K562 (cell line): ENCODE measurements at regions not wholly inside any gene's neighbourhood (a gene's known extent, or its start where the extent isn't known, plus 50 kb on each side); places are given as distances from the start of the nearest gene placed in this dataset.

Experiments used
- ATAC-seq: fragments of 200-7000 bp; cut with Tn5 transposase; 3 replicates; pipeline ENCODE4 v1.9.1; 2020; ENCODE audit warnings: moderate library complexity
- BruUV-seq: library from RNA; stranded (reverse); fragments of 400-500 nt; replicated peaks from 2 replicates; lab custom pipeline; 2021; lab: Mats Ljungman, UMichigan
- CTCF ChIA-PET: fragments of 300-600 bp; formaldehyde crosslinking; extraction: SDS; loops from one replicate; lab custom pipeline; 2021; ENCODE audit warnings: low intra/inter-chr PET ratio; lab: Yijun Ruan, JAX
- POLR2A ChIA-PET: fragments of 300-600, 350-650 bp; sonication (Branson Sonifier 250); formaldehyde crosslinking; extraction: SDS; loops from one replicate; lab custom pipeline; 2021; ENCODE audit warnings: antibody characterized with exemption, inconsistent platforms; lab: Yijun Ruan, JAX
- DNase-seq, 4 experiments: peaks; one replicate each; pipeline versions ENCODE4 v3.0.0 to v3.0.0-alpha.2; 2011 to 2018; ENCODE audit warnings: low spot score in 3 of 4, mixed read lengths in 3 of 4; ENCODE audit errors: extremely low read depth in 1 of 4
- FAIRE-seq: peaks from 2 replicates; lab custom pipeline; 2011; peaks lifted over from hg19 to GRCh38; lab: Jason Lieb, UNC
- H2AFZ ChIP-seq: 2 replicates; pipeline ENCODE4 v1.6.0; 2011; ENCODE audit warnings: low read depth, low read length, control low read depth, inconsistent platforms
- H3K27ac ChIP-seq: fragments of 200-600 bp; 3 replicates; pipeline ENCODE4 v1.8.0; 2011; ENCODE audit warnings: low read depth, mild to moderate bottlenecking, control low read depth, inconsistent platforms, low read length, moderate library complexity, mixed read lengths; ENCODE audit errors: extremely low read depth
- H3K27me3 ChIP-seq, 2 experiments: fragments of 300-600 bp in 1 of 2; 2 replicates in 1 of 2; 3 replicates in 1 of 2; pipeline versions ENCODE4 v1.6.0 to v1.8.0; 2011; ENCODE audit warnings: inconsistent platforms in 2 of 2, low read length in 2 of 2, mild to moderate bottlenecking in 1 of 2, mixed read lengths in 1 of 2, moderate library complexity in 1 of 2; ENCODE audit not compliant: control insufficient read depth in 2 of 2, insufficient read depth in 2 of 2
- H3K36me3 ChIP-seq: fragments of 300-600 bp; 3 replicates; pipeline ENCODE4 v1.8.0; 2011; ENCODE audit warnings: mild to moderate bottlenecking, low read length, inconsistent platforms; ENCODE audit not compliant: control insufficient read depth, insufficient read depth
- H3K4me1 ChIP-seq, 2 experiments: fragments of 200-600 bp in 1 of 2; replicated peaks in 1 of 2; 2 replicates in 1 of 2; 3 replicates in 1 of 2; pipeline versions ENCODE4 v1.5.1 to v1.8.0; 2011; ENCODE audit warnings: inconsistent platforms in 2 of 2, low read length in 2 of 2, mild to moderate bottlenecking in 1 of 2, mixed read lengths in 1 of 2, moderate library complexity in 1 of 2; ENCODE audit not compliant: control insufficient read depth in 2 of 2, insufficient read depth in 2 of 2
- H3K4me2 ChIP-seq: 2 replicates; pipeline ENCODE4 v1.6.1; 2011; ENCODE audit warnings: low read length, control low read depth, inconsistent platforms, mixed read lengths; ENCODE audit not compliant: insufficient read depth
- H3K4me3 ChIP-seq: fragments of 200-600 bp; sonication (generic), shearing (Covaris generic); 2 replicates; pipeline ENCODE4 v1.5.1; 2016; ENCODE audit warnings: control low read depth, inconsistent platforms
- H3K79me2 ChIP-seq: fragments of 200-600 bp; 3 replicates; pipeline ENCODE4 v1.8.0; 2011; ENCODE audit warnings: low read length, inconsistent platforms; ENCODE audit not compliant: control insufficient read depth, insufficient read depth
- H3K9ac ChIP-seq, 2 experiments: 2 replicates each; pipeline versions ENCODE4 v1.6.0 to v1.6.1; 2011; ENCODE audit warnings: low read depth in 2 of 2, low read length in 2 of 2, control low read depth in 1 of 2, inconsistent platforms in 1 of 2, mild to moderate bottlenecking in 1 of 2, mixed read lengths in 1 of 2; ENCODE audit not compliant: insufficient read depth in 1 of 2
- H3K9me1 ChIP-seq: one replicate; pipeline ENCODE4 v1.6.0; 2011; ENCODE audit warnings: inconsistent platforms, mild to moderate bottlenecking, low read length, moderate library complexity; ENCODE audit not compliant: control insufficient read depth, insufficient read depth
- H3K9me3 ChIP-seq: replicated peaks from 2 replicates; pipeline ENCODE4 v1.5.1; 2011; ENCODE audit warnings: low read depth, low read length, inconsistent platforms; ENCODE audit not compliant: control insufficient read depth, insufficient read depth
- H4K20me1 ChIP-seq: replicated peaks from 2 replicates; pipeline ENCODE4 v1.6.1; 2011; ENCODE audit warnings: low read length, inconsistent platforms, mixed read lengths; ENCODE audit not compliant: control insufficient read depth, insufficient read depth
- BDP1 ChIP-seq: IDR thresholded peaks from 3 replicates; pipeline ENCODE4 v1.6.1; 2011; ENCODE audit not compliant: insufficient read length, insufficient read depth
- GABPB1 ChIP-seq: sonication (generic); formaldehyde crosslinking; IDR thresholded peaks from 2 replicates; pipeline ENCODE4 v1.8.0; 2022; ENCODE audit warnings: mild to moderate bottlenecking, missing genetic modification reagents
- HDAC8 ChIP-seq: fragments of 450-650 bp; IDR thresholded peaks from 2 replicates; pipeline ENCODE4 v1.6.1; 2016; ENCODE audit warnings: mild to moderate bottlenecking, missing genetic modification characterization, moderate library complexity, missing compliant biosample characterization
- KDM2B ChIP-seq: fragments of 250-450 bp; sonication (Bioruptor Pico); IDR thresholded peaks from 2 replicates; pipeline ENCODE4 v1.8.0; 2021; ENCODE audit warnings: mild to moderate bottlenecking, moderate library complexity
- L3MBTL2 ChIP-seq: fragments of 450-650 bp; IDR thresholded peaks from 2 replicates; pipeline ENCODE4 v1.6.1; 2016; ENCODE audit warnings: mild to moderate bottlenecking, moderate library complexity
- SMARCB1 ChIP-seq: IDR thresholded peaks from 2 replicates; pipeline ENCODE4 v1.6.1; 2011; ENCODE audit warnings: improper control_type of control experiment, low read depth; ENCODE audit not compliant: insufficient read length
- SRSF1 ChIP-seq: fragments of 200-400 bp; formaldehyde crosslinking; IDR thresholded peaks from 2 replicates; pipeline ENCODE4 v1.6.1; 2017; ENCODE audit warnings: mild to moderate bottlenecking, low read depth, low read length, moderate library complexity
- WGBS: fragments of 100-300 bp; shearing (Covaris generic); methylation state at CpG from one replicate; pipeline ENCODE4 v1.1.6; 2016; ENCODE audit warnings: low coverage, mixed read lengths; ENCODE audit not compliant: insufficient coverage; ENCODE audit errors: missing lambda C conversion rate; 5-methylcytosine and 5-hydroxymethylcytosine counted together
- in situ Hi-C: fragments of 300-500 bp; cut with MboI; formaldehyde crosslinking; loops from 4 replicates; pipeline ENCODE4 v1.15.0; 2018; ENCODE audit warnings: inconsistent platforms, mixed read lengths
- intact Hi-C: fragments of 100-400 bp; cut with micrococcal nuclease; formaldehyde crosslinking; loops from 2 replicates; pipeline ENCODE4 v1.14.2; 2022
- TF ChIP-seq, protein P1 (sequence below): fragments of 150-350 bp; conservative IDR thresholded peaks from 2 replicates; pipeline ENCODE4 v1.6.1; 2014; ENCODE audit warnings: low read length
- TF ChIP-seq, protein P2 (sequence below): fragments of 450-650 bp; IDR thresholded peaks from 2 replicates; pipeline ENCODE4 v1.6.1; 2016; ENCODE audit warnings: mild to moderate bottlenecking, moderate library complexity

DNA sequence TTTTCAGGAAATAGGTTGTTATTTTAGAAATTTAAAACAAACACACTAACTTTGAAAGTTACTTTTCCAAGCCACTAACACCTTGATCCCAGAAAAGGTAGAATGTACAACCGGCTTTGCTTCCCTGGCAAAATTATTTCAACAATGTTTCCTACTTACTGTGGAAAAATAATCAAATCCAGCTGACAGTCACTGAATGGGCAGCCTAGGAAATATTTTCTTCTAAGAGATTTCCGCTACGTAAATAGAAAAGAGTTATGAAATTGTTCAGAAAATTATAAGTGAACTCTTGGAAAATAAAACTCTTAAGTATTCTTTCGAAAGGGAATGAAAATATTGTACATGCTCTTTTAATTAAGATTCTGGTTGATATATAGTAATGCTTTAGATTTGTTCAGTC is 195.7 kb downstream of the GASK1B start:
- DNase-seq (no peak), ATAC-seq (no peak), FAIRE-seq (no peak)
- no TSS peak for BruUV-seq
- CTCF ChIA-PET, result no interaction called here
- Histone ChIP-seq H2AFZ (no peak overlapping the region), H3K27ac (no peak overlapping the region), H3K9ac (no peak overlapping the region), H4K20me1 (no peaks in the 10 kb centered on the region), H3K79me2 (no peaks in the 10 kb centered on the region), H3K4me1 (no peaks in the 10 kb centered on the region), H3K27me3 (no peaks in the 10 kb centered on the region), H3K4me2 (no peak overlapping the region), H3K36me3 (no peaks in the 10 kb centered on the region), H3K9me1 (no peaks in the 10 kb centered on the region), H3K9me3 (no peaks in the 10 kb centered on the region), H3K4me3 (no peak overlapping the region)
- in situ Hi-C loops, result loop anchor here (25.0 kb wide), 1 partner anchor 285 kb away; no protein-coding TSS in a partner anchor
- POLR2A ChIA-PET, result no interaction called here
- intact Hi-C loops, result loop anchor here (5.0 kb wide), 2 partner anchors 760 to 1445 kb away; no protein-coding TSS in a partner anchor
- WGBS, result 5% methylated on average over 4 of the region's 4 CpGs
- TF ChIP-seq SMARCB1 (no peak), KDM2B (CRISPR knock-in tag) (no peak), L3MBTL2 (no peak), SRSF1 (no peak), BDP1 (no peak), GABPB1 (CRISPR knock-in tag) (no peak), HDAC8 (no peak)
- TF ChIP-seq, protein P1, sequence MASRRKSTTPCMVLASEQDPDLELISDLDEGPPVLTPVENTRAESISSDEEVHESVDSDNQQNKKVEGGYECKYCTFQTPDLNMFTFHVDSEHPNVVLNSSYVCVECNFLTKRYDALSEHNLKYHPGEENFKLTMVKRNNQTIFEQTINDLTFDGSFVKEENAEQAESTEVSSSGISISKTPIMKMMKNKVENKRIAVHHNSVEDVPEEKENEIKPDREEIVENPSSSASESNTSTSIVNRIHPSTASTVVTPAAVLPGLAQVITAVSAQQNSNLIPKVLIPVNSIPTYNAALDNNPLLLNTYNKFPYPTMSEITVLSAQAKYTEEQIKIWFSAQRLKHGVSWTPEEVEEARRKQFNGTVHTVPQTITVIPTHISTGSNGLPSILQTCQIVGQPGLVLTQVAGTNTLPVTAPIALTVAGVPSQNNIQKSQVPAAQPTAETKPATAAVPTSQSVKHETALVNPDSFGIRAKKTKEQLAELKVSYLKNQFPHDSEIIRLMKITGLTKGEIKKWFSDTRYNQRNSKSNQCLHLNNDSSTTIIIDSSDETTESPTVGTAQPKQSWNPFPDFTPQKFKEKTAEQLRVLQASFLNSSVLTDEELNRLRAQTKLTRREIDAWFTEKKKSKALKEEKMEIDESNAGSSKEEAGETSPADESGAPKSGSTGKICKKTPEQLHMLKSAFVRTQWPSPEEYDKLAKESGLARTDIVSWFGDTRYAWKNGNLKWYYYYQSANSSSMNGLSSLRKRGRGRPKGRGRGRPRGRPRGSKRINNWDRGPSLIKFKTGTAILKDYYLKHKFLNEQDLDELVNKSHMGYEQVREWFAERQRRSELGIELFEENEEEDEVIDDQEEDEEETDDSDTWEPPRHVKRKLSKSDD, result no peak
- TF ChIP-seq, protein P2, sequence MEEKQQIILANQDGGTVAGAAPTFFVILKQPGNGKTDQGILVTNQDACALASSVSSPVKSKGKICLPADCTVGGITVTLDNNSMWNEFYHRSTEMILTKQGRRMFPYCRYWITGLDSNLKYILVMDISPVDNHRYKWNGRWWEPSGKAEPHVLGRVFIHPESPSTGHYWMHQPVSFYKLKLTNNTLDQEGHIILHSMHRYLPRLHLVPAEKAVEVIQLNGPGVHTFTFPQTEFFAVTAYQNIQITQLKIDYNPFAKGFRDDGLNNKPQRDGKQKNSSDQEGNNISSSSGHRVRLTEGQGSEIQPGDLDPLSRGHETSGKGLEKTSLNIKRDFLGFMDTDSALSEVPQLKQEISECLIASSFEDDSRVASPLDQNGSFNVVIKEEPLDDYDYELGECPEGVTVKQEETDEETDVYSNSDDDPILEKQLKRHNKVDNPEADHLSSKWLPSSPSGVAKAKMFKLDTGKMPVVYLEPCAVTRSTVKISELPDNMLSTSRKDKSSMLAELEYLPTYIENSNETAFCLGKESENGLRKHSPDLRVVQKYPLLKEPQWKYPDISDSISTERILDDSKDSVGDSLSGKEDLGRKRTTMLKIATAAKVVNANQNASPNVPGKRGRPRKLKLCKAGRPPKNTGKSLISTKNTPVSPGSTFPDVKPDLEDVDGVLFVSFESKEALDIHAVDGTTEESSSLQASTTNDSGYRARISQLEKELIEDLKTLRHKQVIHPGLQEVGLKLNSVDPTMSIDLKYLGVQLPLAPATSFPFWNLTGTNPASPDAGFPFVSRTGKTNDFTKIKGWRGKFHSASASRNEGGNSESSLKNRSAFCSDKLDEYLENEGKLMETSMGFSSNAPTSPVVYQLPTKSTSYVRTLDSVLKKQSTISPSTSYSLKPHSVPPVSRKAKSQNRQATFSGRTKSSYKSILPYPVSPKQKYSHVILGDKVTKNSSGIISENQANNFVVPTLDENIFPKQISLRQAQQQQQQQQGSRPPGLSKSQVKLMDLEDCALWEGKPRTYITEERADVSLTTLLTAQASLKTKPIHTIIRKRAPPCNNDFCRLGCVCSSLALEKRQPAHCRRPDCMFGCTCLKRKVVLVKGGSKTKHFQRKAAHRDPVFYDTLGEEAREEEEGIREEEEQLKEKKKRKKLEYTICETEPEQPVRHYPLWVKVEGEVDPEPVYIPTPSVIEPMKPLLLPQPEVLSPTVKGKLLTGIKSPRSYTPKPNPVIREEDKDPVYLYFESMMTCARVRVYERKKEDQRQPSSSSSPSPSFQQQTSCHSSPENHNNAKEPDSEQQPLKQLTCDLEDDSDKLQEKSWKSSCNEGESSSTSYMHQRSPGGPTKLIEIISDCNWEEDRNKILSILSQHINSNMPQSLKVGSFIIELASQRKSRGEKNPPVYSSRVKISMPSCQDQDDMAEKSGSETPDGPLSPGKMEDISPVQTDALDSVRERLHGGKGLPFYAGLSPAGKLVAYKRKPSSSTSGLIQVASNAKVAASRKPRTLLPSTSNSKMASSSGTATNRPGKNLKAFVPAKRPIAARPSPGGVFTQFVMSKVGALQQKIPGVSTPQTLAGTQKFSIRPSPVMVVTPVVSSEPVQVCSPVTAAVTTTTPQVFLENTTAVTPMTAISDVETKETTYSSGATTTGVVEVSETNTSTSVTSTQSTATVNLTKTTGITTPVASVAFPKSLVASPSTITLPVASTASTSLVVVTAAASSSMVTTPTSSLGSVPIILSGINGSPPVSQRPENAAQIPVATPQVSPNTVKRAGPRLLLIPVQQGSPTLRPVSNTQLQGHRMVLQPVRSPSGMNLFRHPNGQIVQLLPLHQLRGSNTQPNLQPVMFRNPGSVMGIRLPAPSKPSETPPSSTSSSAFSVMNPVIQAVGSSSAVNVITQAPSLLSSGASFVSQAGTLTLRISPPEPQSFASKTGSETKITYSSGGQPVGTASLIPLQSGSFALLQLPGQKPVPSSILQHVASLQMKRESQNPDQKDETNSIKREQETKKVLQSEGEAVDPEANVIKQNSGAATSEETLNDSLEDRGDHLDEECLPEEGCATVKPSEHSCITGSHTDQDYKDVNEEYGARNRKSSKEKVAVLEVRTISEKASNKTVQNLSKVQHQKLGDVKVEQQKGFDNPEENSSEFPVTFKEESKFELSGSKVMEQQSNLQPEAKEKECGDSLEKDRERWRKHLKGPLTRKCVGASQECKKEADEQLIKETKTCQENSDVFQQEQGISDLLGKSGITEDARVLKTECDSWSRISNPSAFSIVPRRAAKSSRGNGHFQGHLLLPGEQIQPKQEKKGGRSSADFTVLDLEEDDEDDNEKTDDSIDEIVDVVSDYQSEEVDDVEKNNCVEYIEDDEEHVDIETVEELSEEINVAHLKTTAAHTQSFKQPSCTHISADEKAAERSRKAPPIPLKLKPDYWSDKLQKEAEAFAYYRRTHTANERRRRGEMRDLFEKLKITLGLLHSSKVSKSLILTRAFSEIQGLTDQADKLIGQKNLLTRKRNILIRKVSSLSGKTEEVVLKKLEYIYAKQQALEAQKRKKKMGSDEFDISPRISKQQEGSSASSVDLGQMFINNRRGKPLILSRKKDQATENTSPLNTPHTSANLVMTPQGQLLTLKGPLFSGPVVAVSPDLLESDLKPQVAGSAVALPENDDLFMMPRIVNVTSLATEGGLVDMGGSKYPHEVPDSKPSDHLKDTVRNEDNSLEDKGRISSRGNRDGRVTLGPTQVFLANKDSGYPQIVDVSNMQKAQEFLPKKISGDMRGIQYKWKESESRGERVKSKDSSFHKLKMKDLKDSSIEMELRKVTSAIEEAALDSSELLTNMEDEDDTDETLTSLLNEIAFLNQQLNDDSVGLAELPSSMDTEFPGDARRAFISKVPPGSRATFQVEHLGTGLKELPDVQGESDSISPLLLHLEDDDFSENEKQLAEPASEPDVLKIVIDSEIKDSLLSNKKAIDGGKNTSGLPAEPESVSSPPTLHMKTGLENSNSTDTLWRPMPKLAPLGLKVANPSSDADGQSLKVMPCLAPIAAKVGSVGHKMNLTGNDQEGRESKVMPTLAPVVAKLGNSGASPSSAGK, result no peak
